Chondrocyte (in vitro differentiated cells): ENCODE measurements at regions not wholly inside any gene's neighbourhood (a gene's known extent, or its start where the extent isn't known, plus 50 kb on each side); places are given as distances from the start of the nearest gene placed in this dataset.

Experiments
- DNase-seq: peaks from one replicate; pipeline ENCODE4 v3.0.0; 2021; ENCODE audit warnings: mixed read lengths, low spot score
- H3K27ac Mint-ChIP-seq: one replicate; pipeline ENCODE4 v1.8.0; 2021; ENCODE audit warnings: mild to moderate bottlenecking, moderate library complexity, mixed read lengths; ENCODE audit not compliant: unreplicated experiment
- H3K27me3 Mint-ChIP-seq: 2 replicates; pipeline ENCODE4 v1.8.0; 2021; ENCODE audit warnings: low read depth, mixed read lengths
- H3K36me3 Mint-ChIP-seq: 2 replicates; pipeline ENCODE4 v1.8.0; 2021; ENCODE audit warnings: low read depth, mixed read lengths
- H3K4me1 Mint-ChIP-seq: 2 replicates; pipeline ENCODE4 v1.8.0; 2021; ENCODE audit warnings: low read depth, mild to moderate bottlenecking, mixed read lengths
- H3K4me3 Mint-ChIP-seq: one replicate; pipeline ENCODE4 v1.8.0; 2021; ENCODE audit warnings: mild to moderate bottlenecking, moderate library complexity, mixed read lengths; ENCODE audit not compliant: unreplicated experiment
- H3K9me3 Mint-ChIP-seq: 2 replicates; pipeline ENCODE4 v1.8.0; 2021; ENCODE audit warnings: low read depth, mixed read lengths
- TF ChIP-seq, protein P1 (sequence below): fragments of 200-600 bp; sonication (generic); IDR thresholded peaks from 2 replicates; pipeline ENCODE4 v1.5.0; 2021; ENCODE audit warnings: antibody characterized with exemption, mild to moderate bottlenecking, moderate library complexity

DNA sequence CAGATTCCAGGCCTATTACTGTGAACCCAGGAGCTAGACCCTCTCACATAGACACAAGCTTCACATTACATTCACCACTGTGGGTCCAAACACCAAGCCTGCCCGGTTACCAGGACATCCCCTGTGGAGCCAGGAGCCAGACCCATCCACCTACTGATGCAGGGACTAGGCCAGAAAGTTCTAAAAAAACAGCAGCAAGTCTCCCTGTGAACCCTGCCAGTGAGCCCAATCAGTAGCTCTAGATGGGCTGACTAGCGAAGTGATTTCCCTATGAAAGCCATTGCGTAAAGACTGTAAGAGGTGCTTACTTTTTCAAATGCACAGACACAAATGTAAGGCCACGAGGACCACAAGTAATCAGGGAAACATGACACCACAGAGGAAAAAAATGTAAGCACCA, 352.3 kb downstream of the TMEM161B start:
- Mint-ChIP-seq H3K27me3 (no peaks in the 10 kb centered on the region), H3K27ac (no peak overlapping the region), H3K4me1 (no peaks in the 10 kb centered on the region), H3K9me3 (peaks cover 29% of the 10 kb centered on the region), H3K36me3 (no peaks in the 10 kb centered on the region), H3K4me3 (no peak overlapping the region)
- TF ChIP-seq, protein P1, sequence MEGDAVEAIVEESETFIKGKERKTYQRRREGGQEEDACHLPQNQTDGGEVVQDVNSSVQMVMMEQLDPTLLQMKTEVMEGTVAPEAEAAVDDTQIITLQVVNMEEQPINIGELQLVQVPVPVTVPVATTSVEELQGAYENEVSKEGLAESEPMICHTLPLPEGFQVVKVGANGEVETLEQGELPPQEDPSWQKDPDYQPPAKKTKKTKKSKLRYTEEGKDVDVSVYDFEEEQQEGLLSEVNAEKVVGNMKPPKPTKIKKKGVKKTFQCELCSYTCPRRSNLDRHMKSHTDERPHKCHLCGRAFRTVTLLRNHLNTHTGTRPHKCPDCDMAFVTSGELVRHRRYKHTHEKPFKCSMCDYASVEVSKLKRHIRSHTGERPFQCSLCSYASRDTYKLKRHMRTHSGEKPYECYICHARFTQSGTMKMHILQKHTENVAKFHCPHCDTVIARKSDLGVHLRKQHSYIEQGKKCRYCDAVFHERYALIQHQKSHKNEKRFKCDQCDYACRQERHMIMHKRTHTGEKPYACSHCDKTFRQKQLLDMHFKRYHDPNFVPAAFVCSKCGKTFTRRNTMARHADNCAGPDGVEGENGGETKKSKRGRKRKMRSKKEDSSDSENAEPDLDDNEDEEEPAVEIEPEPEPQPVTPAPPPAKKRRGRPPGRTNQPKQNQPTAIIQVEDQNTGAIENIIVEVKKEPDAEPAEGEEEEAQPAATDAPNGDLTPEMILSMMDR: no peak
- DNase-seq: no peak

GRCh38 chr5:87912419-87912818, 356.2 kb downstream of the TMEM161B start:
- no peaks in the 10 kb centered on the region for H3K4me1 Mint-ChIP-seq
- no peaks in the 10 kb centered on the region for H3K36me3 Mint-ChIP-seq
- H3K9me3 Mint-ChIP-seq: peaks cover 16% of the 10 kb centered on the region
- no peaks in the 10 kb centered on the region for H3K27me3 Mint-ChIP-seq
- H3K27ac Mint-ChIP-seq: no peak overlapping the region
- DNase-seq: no peak
- no peak overlapping the region for H3K4me3 Mint-ChIP-seq
- TF ChIP-seq, protein P1: no peak

GRCh38 chr5:87909382-87909781, 359.3 kb downstream of the TMEM161B start:
- DNase-seq: no peak
- H3K4me1 Mint-ChIP-seq: no peaks in the 10 kb centered on the region
- no peaks in the 10 kb centered on the region for H3K36me3 Mint-ChIP-seq
- TF ChIP-seq, protein P1: no peak
- peaks cover 12% of the 10 kb centered on the region for H3K9me3 Mint-ChIP-seq
- H3K27me3 Mint-ChIP-seq: peaks cover 1% of the 10 kb centered on the region
- no peak overlapping the region for H3K27ac Mint-ChIP-seq
- H3K4me3 Mint-ChIP-seq: no peak overlapping the region

DNA sequence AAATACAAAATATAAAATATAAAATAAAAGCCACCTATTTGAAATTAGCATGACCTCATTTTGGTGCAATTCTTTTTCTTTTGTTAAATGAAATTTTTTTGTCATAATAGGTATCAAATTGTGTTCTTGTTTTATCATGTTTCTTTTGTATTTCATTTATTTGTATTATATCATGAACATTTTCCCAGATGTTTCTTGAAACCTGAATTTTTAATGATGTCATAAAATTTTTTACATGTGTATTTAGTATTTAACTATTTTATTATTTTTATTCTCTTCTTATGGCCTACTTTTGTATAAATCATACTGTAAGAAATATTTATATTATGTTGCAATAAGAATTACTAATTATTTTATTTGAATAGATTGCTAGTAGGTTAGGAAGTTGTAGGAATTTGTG, 361.7 kb downstream of the TMEM161B start:
- Mint-ChIP-seq H3K4me3 (no peak overlapping the region), H3K9me3 (no peaks in the 10 kb centered on the region), H3K36me3 (no peaks in the 10 kb centered on the region), H3K4me1 (no peaks in the 10 kb centered on the region), H3K27me3 (peaks cover 1% of the 10 kb centered on the region), H3K27ac (no peak overlapping the region)
- TF ChIP-seq, protein P1: no peak
- DNase-seq: no peak

- H3K4me3 Mint-ChIP-seq: no peak overlapping the region
- H3K27me3 Mint-ChIP-seq: peaks cover 1% of the 10 kb centered on the region
- TF ChIP-seq, protein P1: no peak
- no peak for DNase-seq
- H3K27ac Mint-ChIP-seq: no peak overlapping the region
- no peaks in the 10 kb centered on the region for H3K36me3 Mint-ChIP-seq
- peaks cover 20% of the 10 kb centered on the region for H3K4me1 Mint-ChIP-seq
- H3K9me3 Mint-ChIP-seq: no peaks in the 10 kb centered on the region
These were observed 368.2 kb downstream of the TMEM161B start for GRCh38 chr5:87900419-87900818.
